HG03135 (cell line): ENCODE measurements at regions not wholly inside any gene's neighbourhood (a gene's known extent, or its start where the extent isn't known, plus 50 kb on each side); places are given as distances from the start of the nearest gene placed in this dataset.

Experiments used
- ATAC-seq: cut with Tn5 transposase; IDR thresholded peaks from one replicate; pipeline ENCODE4 v1.9.1; 2021; ENCODE audit warnings: mild to moderate bottlenecking, moderate library complexity; ENCODE audit not compliant: unreplicated experiment

DNA sequence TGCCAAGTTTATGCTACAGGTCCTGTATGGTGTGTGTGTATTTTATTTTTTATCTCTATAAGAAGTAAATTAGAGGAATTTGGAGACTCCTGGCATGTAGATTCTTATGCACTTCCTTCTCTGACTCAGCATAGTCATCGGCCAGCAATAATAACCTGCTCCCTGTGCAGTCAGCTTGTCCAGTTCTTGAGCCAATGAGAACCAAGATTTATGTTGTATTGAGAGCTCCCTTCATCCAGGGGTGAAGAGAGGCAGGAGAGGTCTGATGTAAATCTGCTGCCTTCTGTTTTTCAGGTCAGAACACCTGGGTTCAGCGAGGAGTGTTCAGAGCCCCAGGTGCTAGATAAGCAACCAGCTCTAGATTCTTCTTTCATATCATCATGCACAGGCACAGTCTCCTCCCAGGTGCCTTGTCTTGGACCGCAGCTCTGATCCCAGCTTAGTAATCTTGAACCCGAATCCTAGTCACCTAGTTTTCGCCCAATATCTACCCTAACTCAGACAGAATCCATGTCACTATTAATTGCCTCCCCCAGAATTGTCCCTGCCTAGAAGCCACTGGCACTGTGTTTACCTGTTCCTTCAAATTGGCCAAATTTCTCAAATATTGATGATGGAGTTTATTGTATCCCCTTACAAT is 328.2 kb upstream of the NCAM1 start:
- ATAC-seq: no peak

DNA sequence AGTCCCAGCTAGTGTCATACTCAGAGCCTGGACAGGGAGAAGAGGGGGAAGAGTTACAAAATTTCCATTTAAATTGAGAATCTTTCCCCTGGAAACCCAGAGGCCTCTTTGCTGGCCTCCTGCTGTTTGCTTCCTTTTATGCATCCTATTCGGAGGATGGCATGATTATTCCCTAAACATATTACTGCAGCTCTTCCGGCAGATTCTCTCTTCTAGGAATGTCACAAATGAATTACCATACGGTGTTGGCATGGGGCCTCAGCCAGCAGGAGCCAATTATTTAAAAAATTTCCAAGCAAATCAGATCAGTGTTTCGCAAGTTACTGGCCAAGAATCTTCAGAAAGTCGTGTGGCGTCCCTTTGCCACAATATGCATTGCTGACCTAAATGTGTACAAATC is 326.7 kb upstream of the NCAM1 start:
- no peak for ATAC-seq

DNA sequence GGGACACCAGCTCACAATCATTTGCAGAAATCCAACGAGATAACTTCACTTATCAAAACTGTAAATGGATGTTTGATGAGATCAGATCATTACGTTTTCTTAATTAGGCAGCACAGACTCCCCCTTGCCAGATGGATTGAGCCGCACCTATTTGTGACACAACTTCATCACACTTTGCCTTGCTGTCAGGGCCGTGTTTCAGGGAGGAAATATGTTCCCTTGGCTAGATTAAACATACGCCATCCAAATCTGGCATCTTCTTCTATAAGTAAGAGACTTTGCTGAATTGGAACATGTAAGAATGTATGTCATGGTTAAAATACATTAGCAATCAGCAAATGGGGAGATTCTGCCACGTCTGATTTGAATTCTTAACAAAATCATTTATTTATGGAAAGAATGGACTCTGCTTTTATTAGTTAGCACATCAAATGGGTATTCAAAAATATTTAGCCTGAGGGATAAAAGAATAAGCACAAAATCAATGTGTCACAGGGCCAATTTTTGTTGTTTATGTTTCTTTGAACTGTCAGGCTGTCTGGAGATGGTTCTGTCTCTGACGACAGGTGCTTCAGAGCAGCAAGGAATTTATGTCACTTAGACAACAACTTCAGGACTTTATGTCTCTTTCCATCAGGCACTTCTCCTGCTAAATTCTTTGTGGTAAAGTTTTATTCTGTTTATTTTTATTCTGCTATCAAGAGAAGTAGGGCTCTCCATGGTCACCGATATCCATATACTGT is 326.1 kb upstream of the NCAM1 start:
- ATAC-seq: no peak

DNA sequence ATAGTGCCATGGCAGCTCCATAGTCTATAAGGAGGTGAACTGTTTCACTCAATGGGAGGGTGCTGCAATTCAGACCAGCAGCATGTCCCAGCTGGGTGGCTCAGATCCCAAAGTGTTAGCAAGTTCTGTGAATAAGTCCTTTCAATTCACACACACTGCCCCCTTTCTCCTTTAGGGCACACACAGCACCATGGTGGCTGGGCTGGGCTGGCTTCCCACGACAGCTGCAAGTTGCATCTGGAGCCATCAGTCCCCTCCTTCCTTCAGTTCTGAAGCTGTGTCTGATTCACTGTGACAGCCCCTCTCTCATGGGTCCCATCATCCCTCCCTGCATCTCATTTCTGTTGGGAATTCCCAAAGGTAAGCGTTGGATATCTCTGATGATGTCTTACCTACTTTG is 324.1 kb upstream of the NCAM1 start:
- ATAC-seq: no peak

DNA sequence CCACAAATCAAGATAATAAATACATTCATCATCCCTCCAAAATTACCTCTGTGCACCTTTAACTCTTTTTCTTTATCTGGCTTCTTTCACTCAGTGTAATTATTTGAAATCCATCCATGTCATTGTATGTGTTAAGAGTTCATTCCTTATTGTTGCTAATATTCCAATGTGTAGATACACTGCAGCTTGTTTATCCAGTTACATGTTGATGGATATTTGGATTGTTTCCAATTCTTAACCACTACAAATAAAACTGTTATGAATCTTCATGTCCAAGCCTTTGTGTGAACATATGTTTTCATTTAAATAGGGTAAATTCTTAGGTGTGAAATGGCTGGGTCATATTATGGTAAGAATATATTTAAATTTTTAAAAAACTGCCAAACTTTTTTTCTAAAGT is 323.3 kb upstream of the NCAM1 start:
- ATAC-seq: no peak

DNA sequence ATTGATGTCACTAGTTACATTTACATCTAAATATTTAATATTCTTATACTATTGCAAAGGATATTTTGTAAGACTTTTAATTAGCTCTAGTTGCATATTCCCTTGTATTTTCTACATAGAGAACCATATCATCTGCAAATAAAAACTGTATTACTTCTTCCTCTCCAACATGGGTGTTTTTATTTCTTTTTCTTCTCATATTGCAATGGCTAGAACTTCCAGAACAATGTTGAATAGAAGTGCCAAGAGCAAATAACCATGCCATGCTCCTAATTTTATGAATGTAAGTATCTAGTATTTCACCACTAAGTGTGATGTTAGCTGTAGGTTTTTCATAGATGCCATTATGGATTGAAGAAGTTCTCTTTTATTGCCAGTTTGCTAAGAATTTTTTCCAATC is 321.8 kb upstream of the NCAM1 start:
- no peak for ATAC-seq

DNA sequence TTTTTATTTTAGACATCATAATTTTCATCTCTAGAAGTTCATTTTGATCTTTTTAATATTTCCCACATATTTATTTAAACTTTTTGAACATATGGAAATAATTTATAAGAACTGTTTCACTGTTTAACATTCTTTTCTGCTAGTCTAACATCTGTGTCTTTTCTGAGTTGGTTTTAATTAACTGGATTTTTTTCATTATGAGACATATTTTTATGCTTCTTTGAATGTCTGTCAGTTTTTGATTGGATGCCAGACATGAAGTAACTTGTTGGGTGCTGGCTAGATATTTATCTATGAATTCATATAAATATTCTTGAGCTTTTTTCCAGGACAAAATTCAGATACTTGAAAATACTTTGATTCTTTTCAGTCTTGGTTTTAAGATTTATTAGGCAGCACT is 317.8 kb upstream of the NCAM1 start:
- no peak for ATAC-seq

DNA sequence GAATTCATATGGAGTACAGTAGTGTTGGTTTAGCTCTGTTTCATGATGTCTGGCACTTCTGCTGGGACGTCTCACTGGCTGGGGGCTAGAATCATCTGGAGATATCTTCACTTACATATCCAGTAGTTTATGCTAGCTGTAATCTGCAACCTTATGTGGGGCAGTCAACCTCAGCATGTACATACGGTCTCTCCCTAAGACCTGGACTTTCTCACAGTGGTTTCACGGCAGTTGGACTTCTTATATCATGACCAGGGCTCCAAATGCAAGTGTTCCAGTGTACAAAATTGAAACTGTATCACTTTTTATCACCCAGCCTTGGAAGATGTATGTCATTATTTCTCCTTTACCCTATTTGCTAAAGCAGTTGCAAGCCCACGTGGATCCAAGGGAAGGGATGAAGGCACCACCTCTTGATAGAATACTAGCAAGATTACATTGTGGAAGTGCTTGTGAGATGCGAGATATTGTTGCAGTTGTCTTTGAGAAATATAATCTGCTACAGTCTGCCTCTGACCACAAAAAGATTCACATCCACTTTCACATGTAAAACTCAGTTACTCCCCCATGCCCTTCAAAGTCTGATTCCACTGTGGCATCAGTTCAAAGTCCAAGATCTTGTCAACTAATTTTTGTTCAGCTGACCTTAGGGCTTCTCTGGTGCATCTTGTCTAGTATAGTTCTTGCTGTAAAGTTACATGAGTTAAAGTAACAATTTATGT is 316.6 kb upstream of the NCAM1 start:
- ATAC-seq: no peak

DNA sequence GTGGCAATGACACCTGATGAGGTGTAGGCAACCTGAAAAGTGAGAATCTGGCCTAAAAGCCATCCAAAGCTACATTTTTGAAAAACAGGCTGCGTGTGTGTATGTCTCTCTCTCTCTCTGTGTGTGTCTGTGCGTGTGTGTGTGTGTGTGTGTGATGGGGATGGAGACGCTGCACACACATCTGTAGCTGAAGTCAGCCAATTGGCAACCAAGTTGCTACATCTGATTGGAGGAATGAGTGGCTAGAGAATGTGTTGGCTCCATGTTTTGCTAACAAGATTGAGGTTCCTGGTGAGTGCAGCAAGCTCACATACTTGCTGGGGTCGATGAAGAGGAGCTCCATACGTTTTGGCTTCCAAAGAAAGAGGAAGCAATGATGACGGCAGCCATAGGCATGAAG is 311.4 kb upstream of the NCAM1 start:
- ATAC-seq: no peak

DNA sequence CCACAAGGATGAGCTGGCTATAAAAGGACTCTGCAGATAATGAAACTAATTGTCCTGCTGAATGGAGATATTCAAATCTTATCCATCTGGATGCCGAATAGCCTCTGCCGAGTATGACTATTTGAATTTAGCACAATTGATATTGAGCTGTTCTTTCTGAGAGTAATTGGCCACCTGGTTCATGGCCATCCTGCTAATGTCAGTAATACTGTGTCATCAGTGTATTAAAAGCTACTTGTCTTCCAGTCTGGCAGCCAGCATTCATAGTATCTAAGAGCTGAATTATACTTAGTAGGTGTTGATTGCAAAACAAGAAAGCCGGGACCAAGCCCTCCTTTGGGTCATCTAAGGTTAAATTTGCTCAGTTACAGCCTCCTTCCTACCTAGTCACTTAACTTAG is 310.7 kb upstream of the NCAM1 start:
- ATAC-seq: no peak

DNA sequence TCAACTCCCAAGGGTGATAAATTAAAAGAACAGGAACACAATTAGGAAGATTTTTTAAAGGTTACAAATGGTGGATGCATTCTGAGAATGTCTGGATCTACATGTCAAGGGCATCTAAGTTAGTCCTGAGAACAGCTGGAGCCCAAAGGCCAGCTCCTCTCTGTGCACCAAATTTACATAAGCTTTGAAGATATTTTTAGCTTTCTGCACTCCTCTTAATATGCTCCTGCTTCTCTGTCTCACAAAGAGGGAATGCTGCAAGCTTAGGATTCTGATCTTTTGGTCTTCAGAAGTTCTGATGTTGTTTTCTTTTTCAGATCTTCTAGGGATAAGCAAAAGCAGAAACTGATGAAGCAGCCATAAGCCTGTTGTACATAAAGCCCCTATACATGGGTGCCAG is 309.8 kb upstream of the NCAM1 start:
- no peak for ATAC-seq

DNA sequence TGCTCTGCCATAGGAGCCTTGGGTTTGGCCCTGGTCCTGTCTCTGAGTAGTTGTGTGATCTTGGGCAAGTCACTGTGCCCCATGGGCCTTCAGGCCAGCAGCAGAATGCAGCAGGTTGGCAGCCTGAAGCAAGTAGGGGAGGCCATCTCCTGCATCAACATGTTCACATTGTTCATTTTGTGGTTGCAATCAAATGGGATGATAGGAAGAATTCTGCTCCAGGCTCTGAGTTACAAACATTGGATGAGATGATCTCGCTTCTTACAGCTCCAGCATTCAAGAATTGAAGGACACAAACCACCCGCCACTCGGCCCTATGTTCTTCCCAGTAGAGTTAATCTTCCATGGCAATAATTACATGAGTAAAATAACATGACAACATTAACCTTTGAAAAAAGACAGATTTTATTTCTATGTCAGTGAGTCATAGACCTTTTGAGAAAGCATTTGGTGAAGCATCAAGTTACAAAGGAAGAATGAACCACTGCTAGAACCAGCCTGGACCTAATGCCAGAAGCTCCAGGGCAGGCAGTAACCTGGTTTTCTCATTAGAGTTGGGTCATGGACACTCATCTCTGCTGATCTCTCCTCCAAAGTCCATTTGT is 308.3 kb upstream of the NCAM1 start:
- no peak for ATAC-seq

DNA sequence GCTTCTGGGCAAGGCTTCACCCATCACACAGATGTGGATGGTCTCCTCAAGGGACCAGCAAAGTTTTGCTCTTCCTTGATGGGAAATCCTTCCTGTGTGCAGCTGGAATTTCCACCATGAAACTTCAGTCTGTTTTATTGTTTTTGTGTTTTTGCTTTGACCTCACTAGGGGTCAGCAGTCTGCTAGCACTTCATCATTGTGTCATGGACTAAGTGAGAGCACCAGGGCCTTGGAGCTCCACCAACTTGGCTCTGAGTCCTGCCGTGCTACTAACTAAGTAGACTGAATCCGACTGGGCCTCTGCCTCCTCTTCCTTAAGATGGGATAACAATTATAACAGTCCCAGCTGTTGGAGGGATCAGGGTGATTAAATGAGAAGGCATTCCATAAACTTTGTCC is 305.8 kb upstream of the NCAM1 start:
- ATAC-seq: no peak

DNA sequence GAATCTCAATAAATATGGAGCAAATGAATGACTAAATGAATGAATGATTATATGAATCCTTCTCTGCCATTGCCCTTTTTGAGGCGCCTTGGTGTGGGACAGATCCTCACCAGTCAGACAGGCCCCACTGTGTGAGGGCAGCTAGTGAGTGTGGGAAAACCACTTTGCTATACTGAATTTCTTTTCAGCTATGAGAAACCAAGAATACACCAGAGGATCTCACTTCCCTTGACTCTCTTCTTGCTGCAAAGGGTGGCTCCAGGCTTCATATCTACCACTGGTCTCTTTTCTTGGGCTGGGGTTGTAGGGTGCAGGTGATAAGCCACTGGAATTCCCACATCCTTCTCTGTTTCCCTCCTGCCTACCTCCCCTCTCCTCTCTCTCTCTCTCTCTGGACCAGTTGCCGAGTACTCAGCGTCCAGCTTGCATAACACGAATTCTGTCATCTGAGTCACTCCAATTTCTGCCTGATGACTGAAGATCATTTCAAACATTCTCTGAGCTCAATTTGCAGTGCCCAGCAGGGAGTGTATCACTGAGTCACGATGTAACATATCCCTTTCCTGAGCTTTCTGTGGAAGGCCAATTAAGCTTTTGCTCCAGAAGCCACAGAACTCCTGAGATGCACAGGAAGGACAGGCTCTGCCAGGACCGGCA is 304.3 kb upstream of the NCAM1 start:
- no peak for ATAC-seq

DNA sequence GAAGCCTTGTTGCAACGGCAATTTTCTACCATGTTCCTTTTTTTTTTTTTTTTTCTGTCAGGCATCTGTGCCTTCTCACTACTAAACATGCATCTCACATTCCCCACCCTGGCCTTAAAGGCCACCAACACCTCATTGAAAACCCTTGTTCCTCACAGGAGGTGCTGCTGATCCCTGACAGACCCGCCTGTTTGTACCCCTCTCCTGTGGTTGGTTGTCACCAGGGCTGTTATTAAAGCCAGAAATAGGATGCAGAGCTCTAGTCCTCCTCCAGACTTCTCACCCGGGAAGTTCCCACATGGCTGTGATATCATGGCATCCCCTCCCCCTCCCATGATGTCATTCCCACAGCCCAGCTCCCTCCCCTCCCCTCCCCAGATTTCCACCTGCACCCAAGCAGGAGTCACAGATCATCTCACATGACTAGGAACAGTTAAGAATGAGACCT is 302.8 kb upstream of the NCAM1 start:
- ATAC-seq: no peak

DNA sequence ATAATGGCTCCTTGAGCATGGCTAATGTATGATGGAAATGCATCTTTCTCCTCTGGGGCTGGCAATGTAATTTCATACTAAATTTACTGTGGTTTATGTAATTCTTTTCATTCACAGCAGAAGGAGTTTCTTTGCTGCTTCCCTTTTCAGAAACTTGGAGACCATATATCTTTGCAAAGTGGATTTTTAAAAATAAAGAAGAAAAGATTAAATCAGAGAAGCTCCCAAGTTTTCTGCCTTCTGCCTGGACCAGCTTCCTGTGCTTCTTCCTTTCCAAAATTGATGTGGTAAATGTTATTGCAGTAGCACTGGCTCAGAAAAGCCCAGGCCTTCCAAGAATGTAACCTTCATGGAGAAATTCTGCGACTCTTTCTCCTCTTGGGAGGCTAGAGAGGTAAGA is 300.1 kb upstream of the NCAM1 start:
- no peak for ATAC-seq

DNA sequence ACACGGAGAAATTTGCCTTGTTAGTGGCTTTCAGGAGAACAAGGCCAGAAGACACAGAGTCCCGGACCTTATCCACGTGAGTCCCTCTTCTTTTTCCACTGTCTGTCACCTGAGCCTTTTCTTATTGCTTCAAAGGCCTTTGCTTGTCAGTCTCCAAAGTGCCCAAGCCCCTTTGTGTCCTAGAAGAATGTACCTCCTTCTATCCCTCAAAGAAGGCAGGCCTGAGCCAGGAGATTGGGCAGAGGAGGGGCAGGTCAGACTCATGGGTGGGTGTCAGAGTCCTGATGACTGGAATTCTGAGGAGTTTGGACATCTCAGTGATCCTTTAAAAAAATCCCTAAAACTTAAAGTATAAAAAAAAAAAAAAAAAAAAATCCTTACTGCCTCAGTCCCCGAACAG is 299.6 kb upstream of the NCAM1 start:
- ATAC-seq: no peak

DNA sequence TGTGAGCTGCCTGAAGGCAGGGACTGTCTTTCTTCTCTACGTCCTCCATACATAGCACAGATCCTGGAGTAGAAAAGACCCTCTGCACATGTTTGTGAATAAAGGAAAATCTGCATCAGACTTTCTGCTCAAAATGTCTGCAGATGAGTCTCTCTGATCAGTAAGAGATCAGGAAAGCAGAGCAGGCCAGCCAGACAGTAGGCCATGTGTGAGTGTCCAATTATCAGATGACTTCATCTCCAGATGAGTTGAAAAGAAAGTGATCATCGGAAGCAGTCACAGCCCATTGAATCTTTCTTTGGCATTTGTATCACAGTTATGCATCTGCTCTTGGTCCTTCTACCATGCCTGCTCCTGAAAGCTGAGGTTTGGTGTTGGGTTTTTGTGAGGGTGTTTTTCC is 298.7 kb upstream of the NCAM1 start:
- ATAC-seq: no peak

DNA sequence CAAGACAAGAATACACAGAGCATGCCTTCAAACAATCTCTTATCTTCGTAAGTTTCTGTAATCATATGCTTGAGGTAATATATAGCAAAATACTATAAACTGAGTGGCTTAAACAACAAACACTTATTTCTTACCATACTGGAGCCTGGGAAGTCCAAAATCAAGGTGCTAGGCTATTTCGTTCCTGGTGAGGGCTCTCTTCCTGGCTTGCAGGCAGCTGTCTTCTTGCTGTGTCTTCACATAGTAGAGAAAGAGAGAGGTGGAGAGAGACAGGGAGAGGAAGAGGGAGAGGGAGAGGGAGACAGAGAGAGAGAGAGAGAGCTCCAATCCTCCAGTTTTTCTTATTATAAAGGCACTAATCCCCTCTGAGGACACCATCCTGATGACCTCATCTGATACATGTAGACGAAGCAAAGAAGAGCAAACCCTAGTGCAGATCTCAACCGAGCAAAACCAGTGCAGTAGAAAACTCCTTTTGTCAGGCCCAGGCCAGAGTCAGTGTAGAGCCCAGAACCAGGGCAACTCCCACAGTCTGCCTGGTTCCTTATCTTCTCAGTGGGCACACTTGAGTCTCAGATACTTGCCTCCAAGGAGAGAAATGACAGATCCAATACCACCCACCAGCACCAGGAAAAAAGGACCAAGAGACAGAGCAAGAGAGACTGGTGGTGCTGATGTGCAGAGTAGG is 297.1 kb upstream of the NCAM1 start:
- no peak for ATAC-seq

DNA sequence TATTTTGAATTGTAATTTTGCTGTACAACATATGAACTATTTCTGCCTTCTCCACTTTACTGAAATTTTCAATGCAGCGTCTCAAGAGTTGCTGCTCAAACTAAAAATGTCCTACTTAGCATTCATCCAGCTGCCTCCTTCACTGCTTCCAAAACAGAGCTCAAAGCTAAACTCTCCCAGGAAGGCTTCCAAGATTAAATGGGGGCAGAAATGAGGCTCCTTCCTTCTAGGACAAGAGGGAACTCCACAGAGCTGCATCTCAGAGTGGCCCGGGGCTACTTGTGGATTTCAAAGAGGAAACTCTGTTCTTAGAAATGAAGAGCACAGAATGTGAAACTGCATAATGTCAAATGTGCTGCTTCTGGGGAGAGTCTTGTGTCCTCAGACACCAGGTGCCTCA is 295.9 kb upstream of the NCAM1 start:
- no peak for ATAC-seq

DNA sequence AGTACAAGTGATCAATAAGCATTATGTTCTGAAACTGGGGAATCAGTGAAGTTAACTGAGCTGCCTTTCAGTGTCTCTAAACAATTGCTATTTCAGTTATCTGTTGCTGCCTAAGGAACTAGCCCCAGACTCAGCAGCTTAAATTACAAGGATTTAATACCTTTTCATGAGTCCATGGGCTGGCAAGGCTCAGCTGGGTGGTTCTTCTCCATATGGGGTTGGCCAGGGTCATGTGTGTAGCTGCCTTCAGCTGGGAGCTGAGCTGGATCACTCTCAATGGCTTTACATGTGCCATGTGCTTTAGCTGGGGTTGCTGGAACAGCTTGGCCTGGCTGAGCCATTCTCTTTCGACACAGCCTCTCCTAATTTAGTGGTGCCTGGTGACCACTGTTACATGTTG is 295.0 kb upstream of the NCAM1 start:
- ATAC-seq: no peak
